HG03457 (cell line): ENCODE measurements at regions not wholly inside any gene's neighbourhood (a gene's known extent, or its start where the extent isn't known, plus 50 kb on each side); places are given as distances from the start of the nearest gene placed in this dataset.
"Not testable (repeated sequence)": the region's sequence is repeated elsewhere in the genome, so short reads cannot be mapped to it uniquely, and the experiment has no call there.

ENCODE experiments used
- ATAC-seq: cut with Tn5 transposase; IDR thresholded peaks from one replicate; pipeline ENCODE4 v1.9.1; 2021; ENCODE audit warnings: moderate number of reproducible peaks; ENCODE audit not compliant: unreplicated experiment

DNA sequence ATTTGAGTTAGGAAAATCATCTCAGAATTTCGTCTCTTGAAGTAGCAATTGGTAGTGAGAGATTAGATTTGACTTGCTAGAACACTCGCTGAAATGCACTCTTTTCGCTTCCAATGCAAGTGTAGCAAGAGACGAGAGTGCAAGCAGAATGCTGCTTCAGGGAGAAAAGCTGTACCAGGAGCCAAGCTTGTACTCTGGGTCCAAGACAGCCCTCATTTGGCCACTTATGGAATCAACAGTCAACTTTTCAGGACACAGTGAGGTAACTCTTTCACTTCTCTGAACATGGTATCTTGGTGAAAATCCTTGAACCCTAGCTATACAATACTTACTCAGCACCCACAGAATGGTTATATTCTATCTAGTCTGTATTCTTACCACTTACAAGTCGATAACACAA, 107.6 kb upstream of the TERB2 start:
- not testable (repeated sequence) for ATAC-seq

DNA sequence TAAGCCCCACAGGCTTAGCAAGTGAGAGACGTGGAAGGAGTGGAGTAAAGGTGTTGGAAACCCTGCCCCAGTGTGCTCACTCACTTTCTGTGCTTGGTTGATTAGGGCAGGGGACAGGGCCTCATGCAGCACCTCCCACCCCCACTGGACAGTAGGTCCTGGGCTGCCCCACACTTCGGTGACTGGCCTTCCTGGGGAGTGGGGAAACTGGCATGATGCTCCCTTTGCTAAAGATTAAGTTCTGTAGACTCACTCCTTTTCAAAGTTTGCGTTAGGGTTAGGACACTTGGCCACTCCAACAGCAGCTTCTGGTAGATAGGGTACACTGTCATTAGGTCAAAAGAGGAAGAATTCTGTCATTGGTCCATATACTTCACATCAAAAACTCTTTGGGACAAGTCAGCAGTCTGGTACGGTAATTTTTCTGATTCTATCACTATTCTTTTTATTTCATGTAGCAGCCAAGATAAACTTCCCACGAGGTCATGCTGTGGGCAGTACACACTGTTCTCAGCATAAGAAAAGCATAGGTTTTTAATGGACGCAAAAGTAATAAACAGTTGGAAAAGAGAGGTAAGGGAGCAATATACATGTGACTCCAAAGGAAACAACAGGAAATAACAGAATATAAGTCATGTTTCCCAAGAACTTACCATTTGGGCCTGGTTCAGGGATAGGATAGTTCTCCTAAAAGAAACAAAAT, 106.6 kb upstream of the TERB2 start:
- ATAC-seq = not testable (repeated sequence)

DNA sequence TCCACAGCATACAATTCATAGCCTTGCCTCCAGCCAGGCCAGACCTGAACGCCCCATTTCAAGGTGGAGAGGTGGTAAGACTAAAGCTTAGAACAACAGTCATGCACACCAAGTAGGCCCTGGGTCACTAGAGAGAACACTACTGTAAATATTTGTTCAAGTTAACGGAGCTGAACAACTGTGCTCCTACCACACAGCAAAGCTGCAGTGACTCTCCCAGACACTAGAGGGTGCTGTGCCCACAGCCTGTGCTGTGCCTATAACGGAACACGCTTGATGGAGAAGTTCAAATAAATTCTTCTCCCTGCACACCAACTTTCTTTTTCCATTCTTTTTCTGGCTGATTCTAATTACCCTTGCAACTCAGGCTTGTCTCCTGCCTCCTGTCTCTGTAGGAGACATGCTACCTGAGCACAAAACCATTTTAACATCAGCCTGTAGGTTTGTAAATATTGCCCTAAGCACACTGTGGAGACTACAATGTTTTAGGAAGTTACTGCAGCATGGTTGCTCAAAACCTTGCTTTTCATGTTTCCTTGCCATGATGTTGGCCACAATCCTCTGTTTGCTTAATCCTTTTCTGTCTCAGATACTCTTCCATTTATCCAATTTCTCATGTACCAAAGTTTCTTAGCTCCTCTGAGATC, 103.1 kb upstream of the TERB2 start:
- peak; percentile 71 for ATAC-seq

DNA sequence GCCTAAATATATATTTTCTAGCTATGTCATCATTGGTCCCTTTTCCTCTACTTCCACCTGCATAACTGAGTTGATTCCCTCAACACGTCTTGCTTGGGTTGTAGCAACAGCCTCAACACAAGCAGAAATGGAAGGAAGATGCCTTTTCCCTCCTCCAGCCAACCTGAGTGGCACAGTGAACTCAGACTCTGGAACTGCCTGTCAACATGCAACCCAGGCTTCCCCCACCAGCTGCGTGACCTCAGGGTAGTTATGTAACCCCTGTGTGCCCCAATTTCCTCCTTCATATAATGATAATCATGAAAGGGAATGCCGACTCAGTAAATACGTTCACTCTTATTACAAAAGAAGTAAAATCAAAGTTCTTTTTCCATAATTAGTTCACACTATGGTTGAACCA, 101.8 kb upstream of the TERB2 start:
- not testable (repeated sequence) for ATAC-seq

DNA sequence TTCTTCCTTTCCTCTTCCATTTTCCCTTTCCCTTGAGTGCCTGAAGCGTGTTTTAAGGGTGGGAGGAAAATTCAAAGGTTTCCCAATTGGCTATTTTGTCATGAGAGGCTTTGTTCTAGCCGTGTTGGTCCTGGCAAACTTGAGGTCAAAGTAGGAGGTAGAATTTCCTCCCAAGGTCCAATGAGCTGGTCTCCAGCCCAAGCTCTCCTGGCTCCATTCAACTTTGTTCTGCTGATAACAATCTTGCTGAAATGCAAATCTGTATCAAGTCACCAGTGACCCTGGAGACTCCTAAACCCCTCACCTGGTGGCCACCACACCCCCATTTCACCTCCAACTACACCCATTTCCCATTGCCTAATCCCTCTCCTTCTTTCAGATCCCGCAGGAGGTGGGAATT, 100.2 kb upstream of the TERB2 start:
- ATAC-seq = not testable (repeated sequence)

DNA sequence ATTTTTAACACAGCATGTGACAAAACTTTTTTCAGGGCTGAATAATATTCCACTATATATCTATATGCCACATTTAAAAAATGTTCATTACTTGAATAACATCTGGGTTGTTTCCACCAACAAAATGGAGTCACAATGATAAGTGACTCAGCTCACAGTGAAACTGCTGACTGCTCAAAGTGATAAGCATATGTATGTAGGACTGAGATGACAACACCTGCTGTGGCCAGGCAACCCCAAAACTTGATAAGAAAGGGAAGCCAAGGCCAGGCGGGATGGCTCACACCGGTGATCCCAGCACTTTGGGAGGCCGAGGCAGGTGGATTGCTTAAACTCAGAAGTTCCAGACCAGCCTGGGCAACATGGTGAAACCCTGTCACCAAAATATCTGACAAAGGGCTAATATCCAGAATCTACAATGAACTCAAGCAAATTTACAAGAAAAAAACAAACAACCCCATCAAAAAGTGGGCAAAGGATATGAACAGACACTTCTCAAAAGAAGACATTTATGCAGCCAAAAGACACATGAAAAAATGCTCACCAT, 99.2 kb upstream of the TERB2 start:
- ATAC-seq = not testable (repeated sequence)

DNA sequence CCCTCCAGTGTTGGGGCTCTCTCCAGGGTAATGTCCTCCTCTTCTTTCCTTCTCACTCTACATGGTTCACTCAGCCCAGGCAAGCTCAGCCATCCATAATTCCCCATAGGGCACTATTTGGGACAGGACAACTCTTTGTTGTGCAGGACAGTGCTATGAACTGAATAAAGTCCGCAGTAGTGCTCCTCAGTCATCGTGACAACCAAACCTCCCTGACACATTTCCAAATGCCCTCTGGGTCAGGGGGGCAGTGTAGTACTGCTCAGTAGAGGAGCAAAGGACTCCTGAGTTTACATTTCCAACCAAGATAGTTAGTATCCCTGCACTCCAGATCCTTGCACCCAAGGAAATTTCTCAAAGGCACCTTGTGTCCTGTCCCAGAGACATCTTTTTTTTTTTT, 97.4 kb upstream of the TERB2 start:
- ATAC-seq = not testable (repeated sequence)

DNA sequence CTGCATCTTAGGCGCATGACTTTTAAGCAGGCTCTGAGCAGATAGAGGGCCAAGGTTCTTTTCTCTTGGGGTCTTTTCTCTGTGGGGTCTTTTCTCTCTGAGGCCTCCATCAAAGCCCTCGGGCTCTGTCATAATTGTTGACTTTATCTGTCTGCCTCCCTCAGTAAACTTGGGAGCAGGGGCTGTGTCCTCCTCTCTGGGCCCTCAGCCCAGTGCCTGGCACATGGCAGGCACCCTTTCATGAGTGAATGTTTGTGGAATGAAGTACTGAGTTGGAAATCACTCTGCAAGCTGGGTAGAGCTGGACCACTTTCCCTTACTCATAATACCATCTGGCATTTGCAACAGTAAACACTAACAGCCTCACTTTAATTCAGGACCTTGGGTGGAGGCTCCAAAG, 96.3 kb upstream of the TERB2 start:
- ATAC-seq = not testable (repeated sequence)

DNA sequence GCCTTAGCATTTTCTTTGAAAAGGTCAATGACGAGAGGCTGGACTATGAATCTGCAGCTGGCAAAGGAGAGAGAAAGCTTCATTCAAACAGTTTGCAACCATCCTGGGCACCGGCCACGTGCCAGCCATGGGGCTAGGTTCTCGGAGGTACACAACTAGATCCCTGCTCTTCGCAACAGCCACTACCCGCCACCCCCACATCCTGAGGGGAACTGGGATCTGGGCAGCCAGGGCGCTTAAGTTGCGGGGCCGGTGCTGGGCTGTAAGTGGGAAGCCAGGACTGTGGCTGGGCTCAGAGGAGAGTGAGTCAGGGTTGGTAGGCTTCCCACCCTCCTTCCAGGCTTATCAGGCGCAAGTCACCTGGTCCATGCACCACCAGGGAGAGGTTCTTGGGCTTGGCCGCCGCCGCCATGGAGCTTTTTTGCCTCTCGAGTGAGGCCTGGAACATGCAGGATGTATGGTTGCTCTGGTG, 95.0 kb upstream of the TERB2 start:
- no peak for ATAC-seq

DNA sequence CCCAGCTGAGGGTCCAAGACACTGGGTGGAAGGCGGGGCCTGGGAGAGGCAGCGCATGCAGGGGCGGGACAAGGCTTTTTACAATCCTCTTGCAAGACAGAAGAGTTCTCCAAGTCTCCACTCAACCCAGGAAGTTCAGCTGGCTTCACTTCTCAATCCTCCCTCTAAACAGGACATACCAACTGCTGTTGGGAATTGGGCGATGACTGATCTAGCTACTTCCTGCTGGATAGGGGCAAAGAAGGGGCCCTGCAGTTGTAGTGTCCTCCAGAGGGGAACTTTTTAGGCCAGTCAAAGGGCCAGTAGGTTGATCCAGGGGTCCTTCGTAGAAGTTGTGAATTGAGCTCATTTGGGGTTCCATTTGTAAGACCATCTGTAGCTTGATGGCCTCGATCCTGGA, 94.6 kb upstream of the TERB2 start:
- no peak for ATAC-seq

DNA sequence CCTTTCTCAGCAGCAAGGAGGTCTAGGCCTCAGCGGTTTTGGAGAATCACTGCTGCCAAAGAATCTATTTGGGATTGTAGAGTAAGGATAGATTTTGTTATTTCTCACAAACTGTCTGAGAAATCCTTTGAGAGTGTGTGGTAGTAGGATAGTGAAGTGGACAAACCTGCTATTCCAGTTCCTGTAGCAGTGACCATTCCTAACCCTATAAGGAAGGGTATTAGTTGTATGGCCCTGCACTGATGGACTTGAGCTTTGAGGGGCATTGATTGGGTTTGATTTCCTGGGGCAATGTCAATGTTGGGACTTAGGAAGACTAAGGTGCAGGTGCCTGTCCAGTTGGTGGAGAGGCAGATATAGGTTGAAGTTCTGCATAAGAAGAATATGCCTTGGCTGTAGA, 93.6 kb upstream of the TERB2 start:
- ATAC-seq = not testable (repeated sequence)

DNA sequence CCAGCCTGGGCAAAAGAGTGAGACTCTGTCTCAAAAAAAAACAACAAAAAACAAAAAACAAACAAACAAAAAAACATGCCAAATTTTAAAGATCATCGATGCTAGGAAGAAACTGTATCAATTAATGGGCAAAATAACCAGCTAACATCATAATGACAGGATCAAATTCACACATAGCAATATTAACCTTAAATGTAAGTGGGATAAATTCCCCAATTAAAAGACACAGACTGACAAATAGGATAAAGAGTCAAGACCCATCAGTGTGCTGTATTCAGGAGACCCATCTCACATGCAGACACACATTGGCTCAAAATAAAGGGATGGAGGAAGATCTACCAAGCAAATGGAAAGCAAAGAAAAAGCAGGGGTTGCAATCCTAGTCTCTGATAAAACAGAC, 88.4 kb upstream of the TERB2 start:
- ATAC-seq = not testable (repeated sequence)

DNA sequence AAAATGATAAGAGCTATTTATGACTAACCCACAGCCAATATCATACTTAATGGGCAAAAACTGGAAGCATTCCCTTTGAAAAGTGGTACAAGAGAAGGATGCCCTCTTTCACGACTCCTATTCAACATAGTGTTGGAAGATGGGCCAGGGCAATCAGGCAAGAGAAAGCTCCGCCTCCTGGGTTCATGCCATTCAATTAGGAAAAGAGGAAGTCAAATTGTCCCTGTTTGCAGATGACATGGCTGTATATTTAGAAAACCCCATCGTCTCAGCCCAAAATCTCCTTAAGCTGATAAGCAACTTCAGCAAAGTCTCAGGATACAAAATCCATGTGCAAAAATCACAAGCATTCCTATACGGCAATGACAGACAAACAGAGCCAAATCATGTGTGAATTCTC, 86.4 kb upstream of the TERB2 start:
- ATAC-seq = not testable (repeated sequence)

DNA sequence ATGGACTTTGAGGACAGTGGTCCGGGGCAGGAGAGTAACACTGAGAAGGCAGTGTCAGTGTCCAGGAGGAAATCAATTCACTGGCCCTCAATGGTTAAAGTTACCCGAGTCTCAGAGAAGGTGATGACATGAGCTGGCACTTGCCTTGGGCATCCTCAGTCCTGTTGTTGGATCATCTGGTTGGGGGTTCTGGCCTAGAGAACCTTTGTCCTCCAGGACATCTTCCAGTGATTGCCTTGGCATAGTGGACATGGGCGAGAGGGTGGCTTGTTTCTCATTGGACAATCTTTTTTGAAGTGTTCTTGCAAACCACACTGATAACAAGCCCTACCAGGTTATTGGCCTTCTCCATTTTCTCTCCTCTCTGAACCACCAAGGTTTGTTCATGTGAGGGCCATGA, 83.4 kb upstream of the TERB2 start:
- no peak for ATAC-seq

DNA sequence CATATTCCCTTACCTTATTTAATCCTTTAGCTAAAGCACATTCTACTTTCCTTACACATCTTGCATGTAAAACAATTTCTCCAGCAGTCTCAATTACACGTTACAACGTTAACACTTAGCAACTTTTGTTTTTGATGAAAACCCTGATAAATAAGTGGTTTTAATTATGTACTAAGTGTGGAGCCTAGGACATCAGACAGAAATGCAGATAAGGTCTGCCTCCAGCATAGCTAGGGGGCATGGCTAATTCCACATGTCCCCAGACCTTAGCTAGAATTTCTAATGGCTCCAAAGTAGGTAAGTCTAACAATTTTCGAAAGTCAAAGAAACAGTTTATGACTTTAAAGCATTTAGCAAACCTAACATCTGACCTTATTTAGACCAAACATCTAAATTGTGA, 77.4 kb upstream of the TERB2 start:
- no peak for ATAC-seq

DNA sequence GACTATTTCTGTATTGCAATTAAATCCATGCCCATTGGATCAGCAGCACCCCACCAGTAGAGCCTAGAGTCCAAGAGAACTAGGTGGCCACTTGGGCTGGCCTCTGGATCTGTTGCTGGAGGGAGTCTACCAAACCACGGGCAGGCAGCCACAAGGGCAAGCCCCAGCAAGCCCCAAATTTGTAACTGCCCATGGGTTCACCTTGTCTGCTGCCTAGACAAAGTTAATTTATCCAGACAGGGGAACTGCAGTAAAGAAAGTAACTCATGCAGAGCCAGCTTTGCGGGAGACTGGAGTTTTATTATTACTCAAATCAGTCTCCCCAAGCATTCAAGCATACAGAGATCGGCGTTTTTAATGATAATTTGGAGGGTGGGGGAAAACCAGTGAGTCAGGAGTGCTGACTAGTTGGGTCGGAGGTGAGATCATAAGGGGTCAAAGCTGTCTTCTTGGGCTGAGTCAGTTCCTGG, 74.0 kb upstream of the TERB2 start:
- ATAC-seq = peak; percentile 74

DNA sequence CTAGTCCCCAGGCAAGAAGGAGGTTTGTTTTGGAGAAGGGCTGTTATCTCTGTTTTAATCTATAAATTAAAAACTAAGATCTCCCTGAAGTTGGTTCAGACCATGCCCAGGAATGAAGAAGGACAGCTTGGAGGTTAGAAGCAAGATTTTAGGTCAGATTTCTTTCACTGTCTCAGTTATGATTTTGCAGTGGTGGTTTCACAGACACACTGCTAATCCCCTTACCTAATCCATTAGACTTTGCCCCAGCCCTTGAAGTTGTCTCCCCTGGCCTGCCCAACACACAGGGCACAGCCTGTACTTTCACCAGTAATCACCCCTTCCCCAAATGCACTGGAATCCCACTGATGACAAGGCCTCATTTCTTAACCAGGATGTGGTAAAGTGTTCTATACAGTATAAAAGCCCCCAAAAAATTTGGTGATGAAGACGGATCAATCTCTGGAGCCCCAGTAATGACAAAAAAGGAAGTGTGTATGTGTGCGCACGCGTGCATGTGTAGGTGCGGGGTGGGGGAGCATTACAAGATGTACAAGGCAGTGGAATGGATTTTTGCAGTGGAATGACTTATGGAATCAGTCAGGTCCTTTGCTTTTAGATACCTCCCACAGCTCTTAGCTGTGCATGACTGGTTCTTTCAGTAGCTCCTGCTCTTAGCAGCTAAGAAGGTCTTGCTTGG, 73.1 kb upstream of the TERB2 start:
- no peak for ATAC-seq

DNA sequence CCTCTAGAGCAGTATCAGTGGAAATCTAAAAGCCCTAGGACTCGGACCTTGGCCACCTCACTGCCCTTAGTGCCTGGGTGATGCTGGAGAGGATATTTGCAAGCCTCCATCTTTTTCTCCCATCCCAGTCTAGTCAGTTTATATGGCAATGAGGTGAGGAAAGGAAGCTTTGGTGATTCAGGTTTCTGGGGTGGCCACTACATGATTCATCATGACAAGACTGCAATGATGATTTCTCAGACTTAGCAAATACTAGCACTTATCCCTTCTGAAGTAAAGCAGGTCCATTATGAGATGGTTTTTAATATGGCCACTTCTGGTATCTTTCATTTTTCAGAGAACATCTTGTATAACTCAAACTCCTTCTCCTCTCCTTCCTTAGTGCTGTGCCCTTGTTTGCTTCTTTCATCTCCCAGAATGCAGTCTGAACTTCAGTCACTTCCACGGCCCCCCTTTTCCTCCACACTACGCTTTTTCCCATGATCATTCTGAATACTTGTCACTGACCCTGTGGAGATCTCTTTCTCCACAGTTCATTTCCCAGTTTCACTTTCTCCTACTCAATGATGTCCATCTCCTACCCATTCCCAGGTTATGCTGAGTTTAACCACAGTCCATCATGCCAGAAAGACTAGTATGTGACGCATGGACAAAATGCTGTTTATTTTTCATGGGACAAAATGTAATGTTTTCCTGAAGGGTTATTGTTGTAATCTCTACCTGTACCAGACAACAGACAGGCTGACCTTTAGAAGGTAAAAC, 57.4 kb upstream of the TERB2 start:
- ATAC-seq = not testable (repeated sequence)

DNA sequence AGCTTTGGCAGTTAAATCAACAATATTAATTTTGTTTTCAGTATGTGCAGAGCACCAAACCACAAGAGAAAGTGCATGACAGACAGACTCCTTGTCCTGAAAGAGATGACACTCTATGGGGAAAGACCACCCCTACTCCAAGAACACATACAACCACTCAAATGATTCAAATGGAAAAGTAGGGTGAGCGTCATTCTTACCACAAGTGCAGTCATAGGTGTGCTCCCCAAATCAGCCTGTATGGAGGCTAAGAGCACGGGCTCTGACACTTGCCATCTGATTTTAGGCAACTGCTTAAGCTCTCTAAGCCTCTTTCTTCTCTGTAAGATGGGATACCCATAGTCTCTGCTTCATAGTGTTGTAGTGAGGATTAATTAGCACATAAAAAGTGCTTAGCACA, 56.7 kb upstream of the TERB2 start:
- not testable (repeated sequence) for ATAC-seq

DNA sequence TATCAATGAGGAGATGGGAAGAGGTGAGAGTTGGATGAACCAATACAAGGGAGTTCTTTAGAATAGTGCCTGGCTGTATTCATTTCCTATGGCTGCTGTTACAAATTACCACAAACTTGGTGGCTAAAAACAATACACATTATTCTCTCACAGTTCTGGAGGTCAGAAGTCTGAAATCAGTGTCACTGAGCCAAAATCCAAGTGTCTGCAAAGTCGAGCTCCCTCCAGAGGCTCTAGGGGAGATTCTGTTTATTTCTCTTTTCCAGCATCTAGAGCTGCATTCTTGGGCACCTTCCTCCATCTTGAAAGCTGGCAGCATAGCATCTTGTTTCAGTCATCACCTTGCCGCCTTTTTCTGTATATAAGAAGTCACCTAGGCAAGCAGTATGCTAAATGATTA, 55.7 kb upstream of the TERB2 start:
- ATAC-seq = not testable (repeated sequence)

DNA sequence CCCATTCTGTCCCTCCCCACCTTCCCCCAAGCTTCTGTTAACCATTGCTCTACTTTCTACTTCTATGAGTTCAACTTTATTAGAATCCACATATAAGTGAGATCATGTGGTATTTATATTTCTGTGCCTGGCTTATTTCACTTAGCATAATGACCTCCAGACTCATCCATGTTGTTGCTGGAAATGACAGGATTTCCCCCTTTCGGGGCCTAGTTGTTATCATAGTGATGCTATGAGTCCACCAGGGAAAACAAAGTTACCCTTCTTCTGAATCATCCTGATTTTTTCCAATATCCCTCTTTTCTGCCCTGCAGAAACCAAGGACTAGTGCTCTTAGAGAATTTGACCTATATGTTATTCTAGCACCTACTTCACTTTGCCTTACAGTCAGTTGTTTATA, 53.2 kb upstream of the TERB2 start:
- not testable (repeated sequence) for ATAC-seq
